ENCODE measurements at regions not wholly inside any gene's neighbourhood (a gene's known extent, or its start where the extent isn't known, plus 50 kb on each side); places are given as distances from the start of the nearest gene placed in this dataset.

- Histone ChIP-seq H2AFZ (ENCODE audit: insufficient read depth, low read depth, low read length, poor library complexity, severe bottlenecking) (no peak overlapping the region), H3K4me2 (replicated peaks; ENCODE audit: low read depth, low read length, poor library complexity, severe bottlenecking) (no peak overlapping the region), H3K27ac (ENCODE audit: low read length in 2 of 2) (no peak overlapping the region), H3K4me3 (ENCODE audit: control extremely low read depth in 1 of 5, extremely low read depth in 1 of 5, insufficient read depth in 1 of 5, low read depth in 2 of 5, low read length in 4 of 5) (no peak overlapping the region), H3K9ac (ENCODE audit: low read length) (no peak overlapping the region), H3K9me3 (ENCODE audit: control extremely low read depth in 1 of 3, control insufficient read depth in 2 of 3, insufficient read depth in 1 of 3, low read length in 2 of 3) (peaks cover 0 to 8% (median 4%) of the 10 kb centered on the region in 3 donors), H3K36me3 (replicated peaks in 1 of 2; ENCODE audit: control extremely low read depth in 1 of 2, control insufficient read depth in 1 of 2, extremely low read depth in 1 of 2, insufficient read depth in 2 of 2, low read length in 1 of 2) (no peaks in the 10 kb centered on the region), H3K79me2 (ENCODE audit: control insufficient read depth, insufficient read depth, low read length) (no peaks in the 10 kb centered on the region), H3K27me3 (replicated peaks in 1 of 4; ENCODE audit: control extremely low read depth in 1 of 4, control insufficient read depth in 3 of 4, insufficient read depth in 4 of 4, low read length in 3 of 4) (peaks cover 0 to 4% (median 0%) of the 10 kb centered on the region in 4 experiments), H3K4me1 (ENCODE audit: control insufficient read depth in 2 of 2, insufficient read depth in 2 of 2, low read length in 2 of 2) (peaks cover 3% of the 10 kb centered on the region in 2 donors), H4K20me1 (ENCODE audit: control insufficient read depth, insufficient read depth, low read length, poor library complexity, severe bottlenecking) (no peaks in the 10 kb centered on the region)
- Mint-ChIP-seq H3K4me1 (peaks cover 3% of the 10 kb centered on the region), H3K4me3 (no peak overlapping the region), H3K27ac (no peak overlapping the region), H3K27me3 (peaks cover 7% of the 10 kb centered on the region), H3K9me3 (ENCODE audit: insufficient read depth) (peaks cover 3% of the 10 kb centered on the region)
- intact Hi-C loops (cut with micrococcal nuclease): loop anchor here (5.0 kb wide), 1 partner anchor 33 kb away; no protein-coding TSS in a partner anchor
- TF ChIP-seq CTCF (IDR thresholded peaks at IDR 0.05) (no peak), EZH2 (IDR thresholded peaks at IDR 0.05; ENCODE audit: borderline replicate concordance, insufficient read depth, low read depth, low read length, poor library complexity, severe bottlenecking) (no peak)
- CTCF ChIA-PET: interaction anchor here (0.8 to 10.2 kb wide), 7 partner anchors 21 to 390 kb away, joined by 3 to 259 read pairs (median 7); partner anchors contain the start of gene HLX
- no peak for ATAC-seq (ENCODE audit: low read depth)
- POLR2A ChIA-PET: no interaction called here
- DNase-seq: no peak
Measured at GRCh38 chr1:221200464-221200863, 321.2 kb downstream of the HLX start.

GRCh38 chr1:221201773-221202172 lies 322.5 kb downstream of the HLX start:
- ChIA-PET POLR2A (no interaction called here), CTCF (interaction anchor here (0.6 to 10.2 kb wide), 17 partner anchors 15 to 391 kb away, joined by 3 to 259 read pairs (median 7); partner anchors contain the start of gene HLX)
- Histone ChIP-seq H3K9ac (ENCODE audit: low read length) (no peak overlapping the region), H3K36me3 (replicated peaks in 1 of 2; ENCODE audit: control extremely low read depth in 1 of 2, control insufficient read depth in 1 of 2, extremely low read depth in 1 of 2, insufficient read depth in 2 of 2, low read length in 1 of 2) (no peaks in the 10 kb centered on the region), H3K4me2 (replicated peaks; ENCODE audit: low read depth, low read length, poor library complexity, severe bottlenecking) (no peak overlapping the region), H3K4me1 (ENCODE audit: control insufficient read depth in 2 of 2, insufficient read depth in 2 of 2, low read length in 2 of 2) (peaks cover 3% of the 10 kb centered on the region in 2 donors), H3K27ac (ENCODE audit: low read length in 2 of 2) (no peak overlapping the region), H3K9me3 (ENCODE audit: control extremely low read depth in 1 of 3, control insufficient read depth in 2 of 3, insufficient read depth in 1 of 3, low read length in 2 of 3) (peaks cover 0 to 6% (median 0%) of the 10 kb centered on the region in 3 donors), H3K4me3 (ENCODE audit: control extremely low read depth in 1 of 5, extremely low read depth in 1 of 5, insufficient read depth in 1 of 5, low read depth in 2 of 5, low read length in 4 of 5) (no peak overlapping the region), H2AFZ (ENCODE audit: insufficient read depth, low read depth, low read length, poor library complexity, severe bottlenecking) (no peak overlapping the region), H3K79me2 (ENCODE audit: control insufficient read depth, insufficient read depth, low read length) (no peaks in the 10 kb centered on the region), H4K20me1 (ENCODE audit: control insufficient read depth, insufficient read depth, low read length, poor library complexity, severe bottlenecking) (no peaks in the 10 kb centered on the region), H3K27me3 (replicated peaks in 1 of 4; ENCODE audit: control extremely low read depth in 1 of 4, control insufficient read depth in 3 of 4, insufficient read depth in 4 of 4, low read length in 3 of 4) (peaks cover 0 to 4% (median 2%) of the 10 kb centered on the region in 4 experiments)
- DNase-seq (no peak), ATAC-seq (ENCODE audit: low read depth) (no peak)
- Mint-ChIP-seq H3K9me3 (ENCODE audit: insufficient read depth) (no peaks in the 10 kb centered on the region), H3K27ac (no peak overlapping the region), H3K4me1 (peaks cover 3% of the 10 kb centered on the region), H3K27me3 (peaks cover 12% of the 10 kb centered on the region), H3K4me3 (no peak overlapping the region)
- intact Hi-C loops (cut with micrococcal nuclease): loop anchor here (5.0 kb wide), 1 partner anchor 34 kb away; no protein-coding TSS in a partner anchor
- TF ChIP-seq EZH2 (IDR thresholded peaks at IDR 0.05; ENCODE audit: borderline replicate concordance, insufficient read depth, low read depth, low read length, poor library complexity, severe bottlenecking): no peak
- no peak for TF ChIP-seq CTCF (IDR thresholded peaks at IDR 0.05)

Data from B cell (primary cell).